ENCODE measurements at regions not wholly inside any gene's neighbourhood (a gene's known extent, or its start where the extent isn't known, plus 50 kb on each side); places are given as distances from the start of the nearest gene placed in this dataset.

GRCh38 chr18:69123421-69123820, 277.3 kb upstream of the DOK6 start (continued):
- no peak for TF ChIP-seq SP1 (IDR thresholded peaks at IDR 0.05; ENCODE audit: low read depth, low read length)
- no peak for TF ChIP-seq EP300 (IDR thresholded peaks at IDR 0.05; ENCODE audit: borderline replicate concordance in 1 of 2, low read depth in 2 of 2, low read length in 2 of 2)

All from H1 (cell line).